IPS-20b (cell line): ENCODE measurements at regions not wholly inside any gene's neighbourhood (a gene's known extent, or its start where the extent isn't known, plus 50 kb on each side); places are given as distances from the start of the nearest gene placed in this dataset.
"Not testable (repeated sequence)": the region's sequence is repeated elsewhere in the genome, so short reads cannot be mapped to it uniquely, and the experiment has no call there.

Source experiments
- H3K27ac ChIP-seq: one replicate; pipeline ENCODE4 v1.5.1; 2013; ENCODE audit warnings: low read length
- H3K27me3 ChIP-seq: 2 replicates; pipeline ENCODE4 v1.6.1; 2013; ENCODE audit warnings: mild to moderate bottlenecking, low read length, inconsistent platforms; ENCODE audit not compliant: insufficient read depth
- H3K36me3 ChIP-seq: 2 replicates; pipeline ENCODE4 v1.6.1; 2013; ENCODE audit warnings: low read depth, mild to moderate bottlenecking, inconsistent platforms, low read length, moderate library complexity; ENCODE audit not compliant: insufficient read depth
- H3K4me1 ChIP-seq: 2 replicates; pipeline ENCODE4 v1.6.1; 2013; ENCODE audit warnings: mild to moderate bottlenecking, control low read depth, inconsistent platforms, low read length, moderate library complexity; ENCODE audit not compliant: insufficient read depth
- H3K4me3 ChIP-seq: 2 replicates; pipeline ENCODE4 v1.5.1; 2013; ENCODE audit warnings: mild to moderate bottlenecking, low read length, inconsistent platforms
- H3K9ac ChIP-seq: 2 replicates; pipeline ENCODE4 v1.6.1; 2013; ENCODE audit warnings: low read depth, mild to moderate bottlenecking, inconsistent platforms, low read length, moderate library complexity
- H3K9me3 ChIP-seq: 2 replicates; pipeline ENCODE4 v1.6.1; 2013; ENCODE audit warnings: mild to moderate bottlenecking, low read depth, low read length, inconsistent platforms; ENCODE audit not compliant: insufficient read depth

- H3K4me1 ChIP-seq, result no peaks in the 10 kb centered on the region
- no peak overlapping the region for H3K4me3 ChIP-seq
- no peak overlapping the region for H3K9ac ChIP-seq
- H3K9me3 ChIP-seq, result no peaks in the 10 kb centered on the region
- no peak overlapping the region for H3K27ac ChIP-seq
- no peaks in the 10 kb centered on the region for H3K27me3 ChIP-seq
- no peaks in the 10 kb centered on the region for H3K36me3 ChIP-seq
Measured at GRCh38 chr7:15813448-15813847, 127.0 kb upstream of the MEOX2 start.

- not testable (repeated sequence) for H3K27me3 ChIP-seq, H3K4me3 ChIP-seq, H3K9ac ChIP-seq, H3K4me1 ChIP-seq, H3K27ac ChIP-seq, H3K36me3 ChIP-seq, H3K9me3 ChIP-seq
Measured at GRCh38 chr7:15810383-15810782, 123.9 kb upstream of the MEOX2 start.

- H3K9me3 ChIP-seq, H3K36me3 ChIP-seq, H3K9ac ChIP-seq, H3K4me1 ChIP-seq, H3K27ac ChIP-seq, H3K4me3 ChIP-seq, H3K27me3 ChIP-seq: not testable (repeated sequence)
Measured at GRCh38 chr7:15809936-15810335, 123.5 kb upstream of the MEOX2 start.

DNA sequence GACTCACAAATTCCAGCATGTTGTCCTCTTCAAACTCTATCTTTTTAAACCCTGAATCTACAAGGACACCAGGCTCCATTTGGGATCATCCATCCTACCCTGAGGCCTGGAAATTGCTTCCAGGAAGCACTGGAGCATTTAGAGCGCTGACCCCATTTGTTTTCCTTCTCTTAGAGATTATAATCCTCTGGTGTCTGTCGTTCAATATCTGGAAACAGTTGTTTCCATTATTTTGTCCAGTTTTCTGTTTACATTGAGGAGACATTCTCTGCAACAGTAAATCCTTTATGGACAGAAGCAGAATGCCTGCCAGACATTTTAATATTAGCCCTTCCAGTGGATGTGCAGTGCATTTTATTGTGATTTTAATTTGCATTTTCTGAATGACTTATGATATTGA is 119.4 kb upstream of the MEOX2 start:
- no peak overlapping the region for H3K4me3 ChIP-seq
- no peaks in the 10 kb centered on the region for H3K9me3 ChIP-seq
- H3K4me1 ChIP-seq, result no peaks in the 10 kb centered on the region
- H3K36me3 ChIP-seq, result no peaks in the 10 kb centered on the region
- H3K27ac ChIP-seq, result no peak overlapping the region
- no peak overlapping the region for H3K9ac ChIP-seq
- no peaks in the 10 kb centered on the region for H3K27me3 ChIP-seq

GRCh38 chr7:15802425-15802824 is 115.9 kb upstream of the MEOX2 start:
- Histone ChIP-seq H3K4me3 (no peak overlapping the region), H3K9me3 (no peaks in the 10 kb centered on the region), H3K27me3 (no peaks in the 10 kb centered on the region), H3K27ac (no peak overlapping the region), H3K9ac (no peak overlapping the region), H3K4me1 (no peaks in the 10 kb centered on the region), H3K36me3 (no peaks in the 10 kb centered on the region)

- Histone ChIP-seq H3K27ac (no peak overlapping the region), H3K9ac (no peak overlapping the region), H3K9me3 (no peaks in the 10 kb centered on the region), H3K36me3 (no peaks in the 10 kb centered on the region), H3K4me3 (no peak overlapping the region), H3K27me3 (no peaks in the 10 kb centered on the region), H3K4me1 (no peaks in the 10 kb centered on the region)
Measured at GRCh38 chr7:15801551-15801950, 115.1 kb upstream of the MEOX2 start.

- no peaks in the 10 kb centered on the region for H3K4me1 ChIP-seq
- no peak overlapping the region for H3K27ac ChIP-seq
- no peak overlapping the region for H3K9ac ChIP-seq
- no peaks in the 10 kb centered on the region for H3K27me3 ChIP-seq
- H3K4me3 ChIP-seq, result no peak overlapping the region
- no peaks in the 10 kb centered on the region for H3K9me3 ChIP-seq
- H3K36me3 ChIP-seq, result no peaks in the 10 kb centered on the region
Measured at GRCh38 chr7:15801041-15801440, 114.6 kb upstream of the MEOX2 start.

GRCh38 chr7:15798081-15798480 is 111.6 kb upstream of the MEOX2 start:
- Histone ChIP-seq H3K4me3 (no peak overlapping the region), H3K36me3 (no peaks in the 10 kb centered on the region), H3K9ac (no peak overlapping the region), H3K4me1 (no peaks in the 10 kb centered on the region), H3K9me3 (no peaks in the 10 kb centered on the region), H3K27me3 (no peaks in the 10 kb centered on the region), H3K27ac (no peak overlapping the region)

GRCh38 chr7:15795393-15795792 is 108.9 kb upstream of the MEOX2 start:
- Histone ChIP-seq H3K4me3 (no peak overlapping the region), H3K27ac (no peak overlapping the region), H3K9me3 (no peaks in the 10 kb centered on the region), H3K4me1 (no peaks in the 10 kb centered on the region), H3K9ac (no peak overlapping the region), H3K36me3 (no peaks in the 10 kb centered on the region), H3K27me3 (no peaks in the 10 kb centered on the region)

DNA sequence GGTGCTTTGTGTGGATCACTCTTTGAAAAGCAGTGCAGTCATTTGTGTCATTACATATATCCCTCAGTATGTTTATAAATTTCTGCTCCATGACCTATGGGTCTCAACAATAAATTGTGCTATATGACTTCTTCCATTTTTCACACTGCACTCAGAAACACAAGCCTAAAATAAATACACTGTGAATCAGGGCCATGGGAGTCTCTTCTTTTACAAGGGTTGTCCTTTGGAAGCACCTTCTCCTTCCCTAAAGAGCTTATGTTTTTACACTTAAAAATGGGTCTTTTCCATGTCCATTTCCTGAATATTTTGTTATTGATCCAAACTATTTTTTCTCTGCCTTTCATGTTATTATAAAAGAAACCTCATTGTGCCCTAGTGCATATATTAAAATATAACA is 108.3 kb upstream of the MEOX2 start:
- Histone ChIP-seq H3K4me3 (no peak overlapping the region), H3K27ac (no peak overlapping the region), H3K27me3 (no peaks in the 10 kb centered on the region), H3K9me3 (no peaks in the 10 kb centered on the region), H3K4me1 (no peaks in the 10 kb centered on the region), H3K9ac (no peak overlapping the region), H3K36me3 (no peaks in the 10 kb centered on the region)

DNA sequence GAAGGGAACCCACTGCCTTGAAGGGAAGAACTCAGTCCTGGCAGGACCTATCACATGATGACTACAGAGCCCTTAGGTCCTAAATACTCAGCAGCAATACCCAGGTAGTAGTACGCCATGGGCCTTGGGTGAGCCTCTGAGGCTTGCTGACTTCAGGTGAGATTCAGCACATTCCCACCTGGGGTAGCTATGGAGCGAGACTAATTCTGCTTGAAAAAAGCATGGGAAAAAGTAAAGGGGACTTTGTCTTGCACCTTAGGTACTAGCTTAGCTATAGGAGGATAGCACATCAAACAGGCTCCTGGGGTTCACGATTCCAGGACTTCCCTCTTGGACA is 98.2 kb upstream of the MEOX2 start:
- H3K9me3 ChIP-seq, result no peaks in the 10 kb centered on the region
- no peak overlapping the region for H3K4me3 ChIP-seq

DNA sequence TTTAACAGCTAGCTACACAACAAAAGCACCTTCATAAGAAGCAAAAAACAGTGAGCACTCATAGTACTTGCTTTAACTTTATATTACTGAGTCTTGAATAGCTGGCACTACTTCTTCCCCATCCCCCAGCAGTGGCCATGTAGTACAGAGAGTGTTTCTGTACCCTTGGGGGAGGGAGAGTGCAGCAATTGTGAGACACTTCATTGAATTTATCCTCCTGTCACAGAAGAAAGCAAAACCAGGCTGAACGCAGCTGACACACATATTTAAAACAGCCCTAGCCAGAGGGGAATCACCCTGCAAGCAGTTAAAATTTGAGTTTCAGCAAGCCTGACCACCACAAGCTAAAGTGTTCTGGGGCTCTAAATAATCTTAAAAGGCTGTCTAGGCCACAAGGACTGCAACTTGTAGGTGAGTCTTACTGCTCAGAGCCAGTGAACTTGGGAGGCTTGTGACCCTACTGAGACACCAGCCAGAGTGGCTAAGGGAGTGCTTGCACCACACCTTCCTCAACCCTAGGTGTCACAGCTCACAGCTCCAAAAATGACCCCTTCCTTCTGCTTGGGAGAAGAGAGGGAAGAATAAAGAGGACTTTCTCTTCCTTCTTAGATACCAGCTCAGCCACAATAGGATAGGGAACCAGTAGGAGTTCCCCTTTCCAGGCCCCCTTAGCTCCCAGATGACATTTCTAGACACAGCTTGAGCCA is 97.7 kb upstream of the MEOX2 start:
- Histone ChIP-seq H3K4me3 (no peak overlapping the region), H3K9ac (no peak overlapping the region), H3K27me3 (no peaks in the 10 kb centered on the region), H3K36me3 (no peaks in the 10 kb centered on the region), H3K9me3 (no peaks in the 10 kb centered on the region), H3K27ac (no peak overlapping the region), H3K4me1 (peaks cover 22% of the 10 kb centered on the region)

More for the DNA sequence above, 98.2 kb upstream of the MEOX2 start:
- H3K27me3 ChIP-seq, result no peaks in the 10 kb centered on the region
- no peaks in the 10 kb centered on the region for H3K36me3 ChIP-seq
- peaks cover 22% of the 10 kb centered on the region for H3K4me1 ChIP-seq
- no peak overlapping the region for H3K27ac ChIP-seq
- no peak overlapping the region for H3K9ac ChIP-seq
